ENCODE measurements at regions not wholly inside any gene's neighbourhood (a gene's known extent, or its start where the extent isn't known, plus 50 kb on each side); places are given as distances from the start of the nearest gene placed in this dataset.
"Not testable (repeated sequence)": the region's sequence is repeated elsewhere in the genome, so short reads cannot be mapped to it uniquely, and the experiment has no call there.

- peak; percentile 60 to 63 for DNase-seq
These were observed 200.0 kb downstream of the LAT start for GRCh38 chr16:29184738-29185438.

GRCh38 chr16:29182940-29183868, 198.4 kb downstream of the LAT start:
- DNase-seq: not testable (repeated sequence)

- no peak for DNase-seq
These were observed 197.6 kb downstream of the LAT start for GRCh38 chr16:29182501-29182900.

- DNase-seq: not testable (repeated sequence)
These were observed 197.1 kb downstream of the LAT start for GRCh38 chr16:29181921-29182411.

GRCh38 chr16:29181254-29181780, 196.5 kb downstream of the LAT start:
- not testable (repeated sequence) for DNase-seq

GRCh38 chr16:29180206-29180600, 195.4 kb downstream of the LAT start:
- DNase-seq: not testable (repeated sequence)

- not testable (repeated sequence) for DNase-seq
These were observed 194.8 kb downstream of the LAT start for GRCh38 chr16:29179401-29180205.

- DNase-seq: not testable (repeated sequence)
These were observed 193.3 kb downstream of the LAT start for GRCh38 chr16:29177888-29178726.

- DNase-seq: not testable (repeated sequence)
These were observed 192.5 kb downstream of the LAT start for GRCh38 chr16:29177203-29177887.

GRCh38 chr16:29176822-29177202, 192.0 kb downstream of the LAT start:
- DNase-seq: not testable (repeated sequence)

GRCh38 chr16:29176154-29176470, 191.3 kb downstream of the LAT start:
- DNase-seq: not testable (repeated sequence)

- DNase-seq: not testable (repeated sequence)
These were observed 190.7 kb downstream of the LAT start for GRCh38 chr16:29175411-29176153.

GRCh38 chr16:29173371-29174305, 188.8 kb downstream of the LAT start:
- not testable (repeated sequence) for DNase-seq

- not testable (repeated sequence) for DNase-seq
These were observed 187.4 kb downstream of the LAT start for GRCh38 chr16:29172098-29172724.

GRCh38 chr16:29171296-29171695, 186.4 kb downstream of the LAT start:
- DNase-seq: not testable (repeated sequence)

- DNase-seq: peak in 1 of 2 donors; percentile 52
These were observed 185.7 kb downstream of the LAT start for GRCh38 chr16:29170393-29171119.
